Uterus (tissue), 2 donors: ENCODE measurements at regions not wholly inside any gene's neighbourhood (a gene's known extent, or its start where the extent isn't known, plus 50 kb on each side); places are given as distances from the start of the nearest gene placed in this dataset.

ENCODE experiments used
- CTCF ChIP-seq, 4 experiments: fragments of 200-600 bp in 2 of 4; fragments of 450-650 bp in 2 of 4; sonication (generic) in 2 of 4; IDR thresholded peaks; one replicate each; pipeline ENCODE4 v1.5.1; 2016 to 2019; ENCODE audit warnings: antibody characterized with exemption in 4 of 4, mild to moderate bottlenecking in 2 of 4, moderate library complexity in 1 of 4
- POLR2A ChIP-seq, 2 donors: fragments of 450-650 bp; IDR thresholded peaks; one replicate each; pipeline ENCODE4 v1.6.1; 2016; ENCODE audit warnings: antibody characterized with exemption in 2 of 2, mild to moderate bottlenecking in 1 of 2, moderate library complexity in 1 of 2

- no peak for TF ChIP-seq CTCF (IDR thresholded peaks at IDR 0.05)
- no peak for TF ChIP-seq POLR2A (IDR thresholded peaks at IDR 0.05)
Measured at GRCh38 chr1:195200772-195201171, 1407.5 kb downstream of the KCNT2 start.
